Coronary artery (tissue), 2 donors: ENCODE measurements at regions not wholly inside any gene's neighbourhood (a gene's known extent, or its start where the extent isn't known, plus 50 kb on each side); places are given as distances from the start of the nearest gene placed in this dataset.

ENCODE experiments used
- DNase-seq: peaks from one replicate; pipeline ENCODE4 v3.0.0-alpha.2; 2017; ENCODE audit warnings: low spot score
- H3K27ac ChIP-seq, 2 donors: fragments of 200-600 bp; sonication (generic); one replicate each; pipeline ENCODE4 v1.5.1; 2016 to 2019
- H3K4me3 ChIP-seq: fragments of 200-600 bp; sonication (generic); 2 replicates; pipeline ENCODE4 v1.5.1; 2016; ENCODE audit warnings: mild to moderate bottlenecking, moderate library complexity
- CTCF ChIP-seq: fragments of 200-600 bp; sonication (generic); IDR thresholded peaks from one replicate; pipeline ENCODE4 v1.5.1; 2019; ENCODE audit warnings: antibody characterized with exemption

GRCh38 chr2:155393406-155393805 lies 694.9 kb downstream of the KCNJ3 start:
- Histone ChIP-seq H3K4me3 (no peak overlapping the region), H3K27ac (no peak overlapping the region)
- no peak for DNase-seq
- TF ChIP-seq CTCF = no peak

GRCh38 chr2:155391613-155392130 lies 693.2 kb downstream of the KCNJ3 start:
- no peak for DNase-seq
- no peak overlapping the region for H3K27ac ChIP-seq
- no peak overlapping the region for H3K4me3 ChIP-seq
- no peak for TF ChIP-seq CTCF

GRCh38 chr2:155389224-155389623 lies 690.7 kb downstream of the KCNJ3 start:
- Histone ChIP-seq H3K4me3 (no peak overlapping the region), H3K27ac (no peak overlapping the region)
- no peak for TF ChIP-seq CTCF
- DNase-seq = no peak

- no peak overlapping the region for H3K4me3 ChIP-seq
- no peak for DNase-seq
- no peak overlapping the region for H3K27ac ChIP-seq
- no peak for TF ChIP-seq CTCF
Measured at GRCh38 chr2:155384555-155385123, 686.1 kb downstream of the KCNJ3 start.

- no peak overlapping the region for H3K4me3 ChIP-seq
- DNase-seq = no peak
- TF ChIP-seq CTCF = no peak
- no peak overlapping the region for H3K27ac ChIP-seq
Measured at GRCh38 chr2:155382776-155383175, 684.3 kb downstream of the KCNJ3 start.

- no peak overlapping the region for H3K4me3 ChIP-seq
- no peak overlapping the region for H3K27ac ChIP-seq
- TF ChIP-seq CTCF = no peak
Measured at GRCh38 chr2:155381436-155381835, 682.9 kb downstream of the KCNJ3 start.

GRCh38 chr2:155379494-155379893 lies 681.0 kb downstream of the KCNJ3 start:
- Histone ChIP-seq H3K4me3 (no peak overlapping the region), H3K27ac (no peak overlapping the region)
- no peak for DNase-seq
- TF ChIP-seq CTCF = no peak

More at GRCh38 chr2:155381436-155381835, 682.9 kb downstream of the KCNJ3 start:
- DNase-seq = no peak
